Activated effector memory CD4-positive, alpha-beta T cell treated with Interleukin-2 at 50 U/mL for 16 hours (primary cell): ENCODE measurements at regions not wholly inside any gene's neighbourhood (a gene's known extent, or its start where the extent isn't known, plus 50 kb on each side); places are given as distances from the start of the nearest gene placed in this dataset.

Source experiments
- DNase-seq: peaks from one replicate; pipeline ENCODE4 v3.0.0-alpha.2; 2020

GRCh38 chr10:130858626-130859025, 452.9 kb downstream of the TCERG1L start:
- DNase-seq: no peak

- no peak for DNase-seq
Measured at GRCh38 chr10:130859427-130859826, 452.1 kb downstream of the TCERG1L start.

GRCh38 chr10:130862122-130862521, 449.4 kb downstream of the TCERG1L start:
- DNase-seq: no peak

DNA sequence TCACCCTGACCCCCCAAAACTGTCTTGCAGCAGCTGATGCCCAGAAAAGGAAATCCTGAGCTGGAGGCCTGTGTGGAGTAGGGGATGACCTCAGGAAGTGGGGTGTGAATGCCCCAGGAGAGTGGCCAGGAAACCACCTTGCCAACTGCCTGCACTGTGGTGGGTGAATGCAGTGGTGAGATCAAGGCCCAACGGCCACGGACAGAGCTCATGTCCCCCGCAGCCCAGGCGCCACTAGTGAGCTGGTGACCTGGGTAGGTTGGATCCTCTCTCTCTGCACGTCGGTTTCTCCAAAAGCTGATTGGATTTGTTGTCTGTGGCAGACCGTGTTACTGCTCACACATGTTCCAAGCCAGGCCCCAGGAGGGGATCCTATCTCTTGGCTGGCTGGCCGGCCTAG, 448.9 kb downstream of the TCERG1L start:
- DNase-seq: no peak

DNA sequence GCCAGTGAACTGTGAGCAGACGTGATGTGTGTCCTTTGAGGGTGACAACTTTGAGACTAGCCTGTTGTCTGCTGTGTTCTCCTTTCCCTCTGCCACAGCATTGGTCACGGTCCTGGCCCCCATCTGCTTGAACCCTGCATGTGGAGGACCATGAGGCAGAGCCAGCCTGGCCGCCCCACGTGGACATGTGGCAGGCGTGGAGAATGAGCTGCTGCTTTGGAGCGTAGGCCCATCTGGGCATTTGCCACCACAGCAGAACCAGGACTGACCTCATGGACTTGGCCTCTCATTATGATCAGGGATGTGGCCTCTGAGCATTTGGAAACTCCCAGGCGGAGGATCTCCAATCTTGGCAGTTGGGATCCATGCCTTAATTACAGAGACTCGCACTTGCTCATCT, 448.5 kb downstream of the TCERG1L start:
- DNase-seq: no peak

- no peak for DNase-seq
Measured at GRCh38 chr10:130864961-130865818, 446.3 kb downstream of the TCERG1L start.

GRCh38 chr10:130866857-130867256, 444.7 kb downstream of the TCERG1L start:
- DNase-seq: no peak

- no peak for DNase-seq
Measured at GRCh38 chr10:130867446-130868194, 443.9 kb downstream of the TCERG1L start.

- no peak for DNase-seq
Measured at GRCh38 chr10:130869179-130869841, 442.2 kb downstream of the TCERG1L start.

DNA sequence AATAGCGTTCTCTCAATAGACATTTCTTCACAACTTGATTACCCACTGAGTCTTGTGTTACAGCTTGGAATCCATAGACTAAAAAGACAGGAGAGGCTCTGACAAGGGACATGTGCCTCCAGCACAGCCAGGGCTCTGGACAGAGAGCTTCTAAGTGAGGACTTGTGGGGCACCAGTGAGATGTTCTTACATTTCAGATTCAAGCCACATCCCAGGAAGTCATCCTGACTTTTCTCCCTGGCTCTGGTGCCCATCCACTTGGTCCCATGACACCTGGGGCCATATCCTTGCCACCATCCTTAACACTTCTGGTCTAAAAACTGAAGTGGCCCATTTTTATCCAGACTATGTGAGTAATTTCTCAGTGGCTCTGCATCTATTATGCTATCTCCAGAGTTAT, 440.1 kb downstream of the TCERG1L start:
- DNase-seq: no peak

DNA sequence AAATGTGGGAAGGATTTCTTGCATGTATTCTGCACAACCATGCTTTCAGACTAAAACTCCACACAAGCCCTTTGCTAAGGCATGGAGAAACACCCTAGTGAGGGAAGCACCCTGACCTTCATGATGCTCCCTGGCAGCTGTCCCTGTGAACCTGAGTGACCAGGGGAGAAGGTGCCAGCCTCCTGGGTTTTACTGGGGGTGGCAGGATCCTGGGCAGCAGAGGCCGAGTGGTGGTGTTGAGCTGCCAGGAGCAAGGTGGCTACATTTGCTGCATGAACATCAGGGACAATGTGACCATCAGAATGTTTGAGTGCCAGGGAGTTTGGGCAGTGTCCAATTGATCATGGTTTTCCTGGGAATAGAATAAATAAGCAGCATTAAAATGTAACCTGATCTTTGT, 437.9 kb downstream of the TCERG1L start:
- no peak for DNase-seq

DNA sequence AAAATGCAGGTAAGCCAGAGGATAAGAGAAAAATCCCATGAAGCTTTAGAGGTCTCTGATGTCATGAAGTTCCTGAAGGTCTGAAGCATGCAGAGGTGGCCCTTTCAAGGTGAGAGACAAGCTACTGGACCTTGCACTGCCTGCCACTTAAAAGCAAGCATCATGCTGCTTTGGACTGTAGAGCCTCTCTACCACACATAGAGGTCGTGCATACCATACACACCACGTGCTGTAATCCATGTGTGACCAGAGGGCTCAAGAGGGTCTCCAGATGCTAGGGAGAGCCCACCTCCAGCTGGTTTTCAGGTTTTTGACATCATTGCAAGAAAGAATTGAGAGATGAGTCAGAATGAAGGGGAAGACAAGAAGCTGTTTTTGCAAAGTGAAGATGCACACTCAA, 436.4 kb downstream of the TCERG1L start:
- DNase-seq: no peak

DNA sequence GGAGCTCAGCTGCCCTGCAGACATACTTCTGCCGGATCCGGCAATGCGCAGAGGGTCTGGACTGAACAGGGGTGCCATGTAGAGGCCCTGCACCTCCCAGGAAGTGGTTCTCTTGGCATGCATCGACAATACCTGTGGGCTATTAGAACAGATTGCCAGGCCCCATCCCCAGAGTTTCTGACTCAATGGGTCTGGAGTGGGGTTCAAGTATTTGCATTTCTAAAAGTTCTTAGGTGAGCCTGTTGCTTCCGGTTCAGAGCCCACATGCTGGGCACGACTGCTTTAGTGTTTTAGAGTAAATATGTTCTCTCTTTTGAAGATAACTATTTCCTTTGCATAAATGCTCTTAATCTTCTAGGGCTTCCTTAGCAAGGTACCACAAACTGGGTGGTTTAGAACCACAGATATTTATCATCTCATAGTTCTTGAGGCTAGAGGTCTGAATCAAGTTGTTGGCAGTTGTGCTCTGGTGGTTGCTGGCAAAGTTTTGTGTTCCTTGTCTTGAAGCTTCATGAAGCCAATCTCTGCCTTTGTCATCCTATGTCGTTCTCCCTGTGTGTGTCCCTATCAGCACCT, 435.5 kb downstream of the TCERG1L start:
- DNase-seq: no peak

- no peak for DNase-seq
Measured at GRCh38 chr10:130877126-130877525, 434.4 kb downstream of the TCERG1L start.

GRCh38 chr10:130878131-130878530, 433.4 kb downstream of the TCERG1L start:
- no peak for DNase-seq

DNA sequence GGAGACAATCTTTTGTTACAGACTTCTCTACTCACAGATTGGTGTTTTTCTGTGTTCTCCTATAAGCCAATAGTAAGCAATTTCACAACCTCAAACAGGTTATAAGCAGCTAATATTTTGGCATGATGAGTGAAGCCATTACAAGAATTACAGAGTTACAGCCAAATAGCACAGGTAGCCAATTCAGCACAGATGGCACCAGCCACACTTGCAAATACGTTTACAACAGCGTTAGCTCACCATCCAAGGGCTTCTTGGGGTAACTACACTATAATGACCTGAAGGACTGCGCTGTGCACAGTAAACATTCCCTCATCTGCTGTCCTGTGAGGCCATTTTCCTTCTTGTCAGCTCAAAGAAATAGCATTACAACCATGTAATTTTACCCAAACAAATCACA, 428.6 kb downstream of the TCERG1L start:
- no peak for DNase-seq

DNA sequence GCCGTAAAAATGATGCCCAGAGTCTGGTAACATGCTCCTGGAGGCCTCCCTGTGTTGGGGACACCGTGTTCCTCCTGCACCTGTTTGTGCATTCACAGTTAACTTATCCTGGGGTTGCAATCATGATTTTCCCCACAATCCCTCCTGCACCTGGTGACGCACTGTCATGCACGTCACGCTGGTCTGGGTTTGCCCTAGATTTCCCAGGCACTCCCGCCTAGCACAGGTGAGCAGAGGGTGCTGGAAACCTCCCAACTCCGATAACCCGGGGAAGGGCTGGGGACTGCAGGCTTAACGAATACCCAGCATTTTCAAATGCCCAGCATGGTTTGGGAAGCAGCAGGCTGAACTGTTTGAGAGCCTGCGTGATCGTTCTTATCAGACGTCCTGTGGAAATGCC, 427.1 kb downstream of the TCERG1L start:
- DNase-seq: no peak

DNA sequence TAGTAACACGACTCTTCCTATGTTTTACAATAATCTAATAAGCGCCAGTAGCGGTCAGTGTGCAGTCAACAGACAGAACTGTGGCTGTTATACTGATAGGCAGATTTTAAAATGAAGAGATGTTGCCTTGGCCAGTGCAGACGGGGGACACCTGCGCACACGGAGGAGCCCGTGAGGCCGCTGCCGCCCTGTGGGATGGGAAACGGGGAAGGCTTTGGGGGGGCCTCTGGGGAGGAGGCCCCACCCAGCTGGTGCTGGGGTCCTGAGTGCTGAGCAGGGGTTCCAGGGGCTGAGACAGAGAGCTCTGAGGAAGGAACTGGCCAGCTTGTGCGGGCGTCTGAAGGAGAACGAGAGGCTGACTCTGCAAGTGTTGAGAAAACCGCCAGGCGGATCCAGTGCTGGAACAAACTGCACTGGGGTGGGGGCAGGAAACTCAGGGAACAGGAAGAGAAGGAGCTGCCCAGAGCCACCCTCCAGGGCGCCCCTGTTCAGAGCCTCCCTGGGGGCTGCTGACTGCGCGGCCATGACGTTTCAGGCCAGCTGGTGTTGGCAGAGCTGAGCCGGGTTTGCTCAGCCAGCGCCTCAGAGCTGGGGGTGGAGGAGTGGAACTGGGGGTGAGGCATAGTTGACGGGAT, 426.4 kb downstream of the TCERG1L start:
- no peak for DNase-seq

- DNase-seq: no peak
Measured at GRCh38 chr10:130887170-130887569, 424.4 kb downstream of the TCERG1L start.

DNA sequence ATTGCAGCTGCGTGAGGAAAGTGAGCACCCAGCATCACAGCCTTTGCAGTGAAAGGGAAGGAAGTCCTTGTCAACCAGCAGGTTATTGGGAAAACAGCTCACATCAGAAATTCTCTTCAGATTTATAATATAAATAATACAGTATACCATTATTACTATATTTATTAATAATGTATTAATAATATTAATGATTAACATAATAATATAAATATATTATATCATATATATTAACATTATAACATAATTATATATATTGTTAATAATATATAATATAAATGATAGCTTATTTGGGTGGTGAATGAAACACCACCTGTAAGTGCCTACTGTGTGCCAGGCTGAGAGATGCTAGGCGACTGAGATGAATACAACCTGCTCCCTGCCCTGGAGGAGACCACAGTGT, 423.0 kb downstream of the TCERG1L start:
- no peak for DNase-seq

GRCh38 chr10:130889240-130889639, 422.3 kb downstream of the TCERG1L start:
- no peak for DNase-seq

- DNase-seq: no peak
Measured at GRCh38 chr10:130889780-130890179, 421.7 kb downstream of the TCERG1L start.

GRCh38 chr10:130891066-130891465, 420.5 kb downstream of the TCERG1L start:
- DNase-seq: no peak
